ENCODE measurements at regions not wholly inside any gene's neighbourhood (a gene's known extent, or its start where the extent isn't known, plus 50 kb on each side); places are given as distances from the start of the nearest gene placed in this dataset.
A peak's percentile ranks its signal among the peaks of the same experiment; 100 is the strongest.

DNA sequence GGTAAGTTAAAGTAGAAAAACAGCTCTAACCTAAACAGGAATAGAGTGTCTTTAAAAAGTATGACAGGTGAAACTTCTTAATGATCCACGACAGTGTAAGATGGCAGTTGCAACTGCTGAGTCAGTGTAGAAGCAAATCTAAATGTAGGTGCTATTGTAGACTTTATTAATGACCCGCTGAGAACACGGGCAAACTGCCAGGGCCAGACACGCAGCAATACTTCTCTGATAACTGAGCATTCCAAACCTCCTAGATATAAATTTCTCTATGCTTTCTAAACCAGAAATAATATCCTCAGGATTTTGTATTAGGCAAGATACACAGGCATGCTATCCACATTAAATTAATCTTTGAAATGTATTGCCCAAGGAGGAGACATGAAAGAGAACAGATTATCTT lies 1076.4 kb downstream of the HACE1 start:
- Mint-ChIP-seq H3K27ac (no peak overlapping the region), H3K27me3 (ENCODE audit: low read depth) (no peaks in the 10 kb centered on the region), H3K4me1 (peaks cover 25% of the 10 kb centered on the region), H3K36me3 (no peaks in the 10 kb centered on the region), H3K9me3 (no peaks in the 10 kb centered on the region), H3K4me3 (no peak overlapping the region)
- ChIA-PET POLR2A (interaction anchor here (0.6 kb wide), 1 partner anchor 97 kb away, joined by 3 read pairs; no protein-coding TSS in a partner anchor), CTCF (no interaction called here)
- ATAC-seq (no peak), DNase-seq (ENCODE audit: low spot score) (no peak)
- TF ChIP-seq, protein P1, sequence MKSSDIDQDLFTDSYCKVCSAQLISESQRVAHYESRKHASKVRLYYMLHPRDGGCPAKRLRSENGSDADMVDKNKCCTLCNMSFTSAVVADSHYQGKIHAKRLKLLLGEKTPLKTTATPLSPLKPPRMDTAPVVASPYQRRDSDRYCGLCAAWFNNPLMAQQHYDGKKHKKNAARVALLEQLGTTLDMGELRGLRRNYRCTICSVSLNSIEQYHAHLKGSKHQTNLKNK (CRISPR knock-in tag; IDR thresholded peaks at IDR 0.05) = no peak
- TF ChIP-seq TEAD1 (CRISPR knock-in tag; IDR thresholded peaks at IDR 0.05) (no peak), OVOL2 (CRISPR knock-in tag; IDR thresholded peaks at IDR 0.05; ENCODE audit: borderline replicate concordance) (no peak), ZNF416 (CRISPR knock-in tag; IDR thresholded peaks at IDR 0.05) (no peak), ZNF396 (CRISPR knock-in tag; IDR thresholded peaks at IDR 0.05; ENCODE audit: borderline replicate concordance) (no peak), CBFB (CRISPR knock-in tag; IDR thresholded peaks at IDR 0.05; ENCODE audit: low read depth) (no peak), MYBL2 (CRISPR knock-in tag; IDR thresholded peaks at IDR 0.05) (no peak)
- TF ChIP-seq, protein P2, sequence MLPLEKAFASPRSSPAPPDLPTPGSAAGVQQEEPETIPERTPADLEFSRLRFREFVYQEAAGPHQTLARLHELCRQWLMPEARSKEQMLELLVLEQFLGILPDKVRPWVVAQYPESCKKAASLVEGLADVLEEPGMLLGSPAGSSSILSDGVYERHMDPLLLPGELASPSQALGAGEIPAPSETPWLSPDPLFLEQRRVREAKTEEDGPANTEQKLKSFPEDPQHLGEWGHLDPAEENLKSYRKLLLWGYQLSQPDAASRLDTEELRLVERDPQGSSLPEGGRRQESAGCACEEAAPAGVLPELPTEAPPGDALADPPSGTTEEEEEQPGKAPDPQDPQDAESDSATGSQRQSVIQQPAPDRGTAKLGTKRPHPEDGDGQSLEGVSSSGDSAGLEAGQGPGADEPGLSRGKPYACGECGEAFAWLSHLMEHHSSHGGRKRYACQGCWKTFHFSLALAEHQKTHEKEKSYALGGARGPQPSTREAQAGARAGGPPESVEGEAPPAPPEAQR (CRISPR knock-in tag; IDR thresholded peaks at IDR 0.05) = no peak
- TF ChIP-seq, protein P3, sequence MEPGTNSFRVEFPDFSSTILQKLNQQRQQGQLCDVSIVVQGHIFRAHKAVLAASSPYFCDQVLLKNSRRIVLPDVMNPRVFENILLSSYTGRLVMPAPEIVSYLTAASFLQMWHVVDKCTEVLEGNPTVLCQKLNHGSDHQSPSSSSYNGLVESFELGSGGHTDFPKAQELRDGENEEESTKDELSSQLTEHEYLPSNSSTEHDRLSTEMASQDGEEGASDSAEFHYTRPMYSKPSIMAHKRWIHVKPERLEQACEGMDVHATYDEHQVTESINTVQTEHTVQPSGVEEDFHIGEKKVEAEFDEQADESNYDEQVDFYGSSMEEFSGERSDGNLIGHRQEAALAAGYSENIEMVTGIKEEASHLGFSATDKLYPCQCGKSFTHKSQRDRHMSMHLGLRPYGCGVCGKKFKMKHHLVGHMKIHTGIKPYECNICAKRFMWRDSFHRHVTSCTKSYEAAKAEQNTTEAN (CRISPR knock-in tag; IDR thresholded peaks at IDR 0.05) = no peak

DNA sequence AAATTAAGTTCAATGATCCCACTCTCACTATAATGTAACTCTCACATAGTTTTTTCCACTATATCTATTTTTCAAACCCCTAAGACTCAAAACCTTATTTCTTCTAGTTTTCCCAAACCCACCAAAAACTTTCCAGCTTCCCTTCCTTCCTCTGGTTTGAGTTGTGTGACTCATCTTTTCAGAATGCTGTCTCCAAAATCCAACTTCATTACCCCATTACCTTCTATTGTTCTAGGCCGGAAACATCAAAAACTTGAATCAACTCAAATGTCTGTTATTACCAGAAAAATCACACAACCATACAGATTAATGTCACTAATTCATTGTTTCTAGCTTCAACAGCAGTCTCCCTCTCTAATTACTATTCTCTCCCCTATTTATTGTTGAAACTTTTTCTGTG lies 1090.3 kb downstream of the HACE1 start:
- Mint-ChIP-seq H3K4me1 (peaks cover 7% of the 10 kb centered on the region), H3K9me3 (peaks cover 5% of the 10 kb centered on the region; the same call in 1 of the 2 replicates), H3K27ac (no peak overlapping the region), H3K36me3 (no peaks in the 10 kb centered on the region), H3K4me3 (no peak overlapping the region), H3K27me3 (ENCODE audit: low read depth) (no peaks in the 10 kb centered on the region)
- POLR2A ChIA-PET = no interaction called here
- CTCF ChIA-PET = no interaction called here
- DNase-seq (ENCODE audit: low spot score) = no peak
- no peak for ATAC-seq
- TF ChIP-seq ZNF219 (CRISPR knock-in tag; IDR thresholded peaks at IDR 0.05; ENCODE audit: borderline replicate concordance) = no peak
- TF ChIP-seq MYBL2 (CRISPR knock-in tag; IDR thresholded peaks at IDR 0.05) = no peak
- TF ChIP-seq, protein P4, sequence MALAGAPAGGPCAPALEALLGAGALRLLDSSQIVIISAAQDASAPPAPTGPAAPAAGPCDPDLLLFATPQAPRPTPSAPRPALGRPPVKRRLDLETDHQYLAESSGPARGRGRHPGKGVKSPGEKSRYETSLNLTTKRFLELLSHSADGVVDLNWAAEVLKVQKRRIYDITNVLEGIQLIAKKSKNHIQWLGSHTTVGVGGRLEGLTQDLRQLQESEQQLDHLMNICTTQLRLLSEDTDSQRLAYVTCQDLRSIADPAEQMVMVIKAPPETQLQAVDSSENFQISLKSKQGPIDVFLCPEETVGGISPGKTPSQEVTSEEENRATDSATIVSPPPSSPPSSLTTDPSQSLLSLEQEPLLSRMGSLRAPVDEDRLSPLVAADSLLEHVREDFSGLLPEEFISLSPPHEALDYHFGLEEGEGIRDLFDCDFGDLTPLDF (CRISPR knock-in tag; IDR thresholded peaks at IDR 0.05) = no peak
- no peak for TF ChIP-seq ZNF138 (CRISPR knock-in tag; conservative IDR thresholded peaks at IDR 0.05)
- TF ChIP-seq SMAD3 (CRISPR knock-in tag; IDR thresholded peaks at IDR 0.05; ENCODE audit: borderline replicate concordance) = no peak
- no peak for TF ChIP-seq TP53 (CRISPR knock-in tag; IDR thresholded peaks at IDR 0.05)

- ChIA-PET POLR2A (no interaction called here), CTCF (no interaction called here)
- no peaks in the 10 kb centered on the region for H3K36me3 Mint-ChIP-seq
- no peak for DNase-seq (ENCODE audit: low spot score)
- no peak for TF ChIP-seq KAT7 (CRISPR knock-in tag; IDR thresholded peaks at IDR 0.05; ENCODE audit: borderline replicate concordance)
- no peak for TF ChIP-seq RORB (CRISPR knock-in tag; IDR thresholded peaks at IDR 0.05)
- no peak for TF ChIP-seq SP1 (CRISPR knock-in tag; conservative IDR thresholded peaks at IDR 0.05)
- no peak for TF ChIP-seq ZNF416 (CRISPR knock-in tag; IDR thresholded peaks at IDR 0.05)
- no peak for TF ChIP-seq ATF1 (CRISPR knock-in tag; IDR thresholded peaks at IDR 0.05)
- no peak for TF ChIP-seq STAT6 (CRISPR knock-in tag; conservative IDR thresholded peaks at IDR 0.05; ENCODE audit: low read depth)
- TF ChIP-seq, protein P5, sequence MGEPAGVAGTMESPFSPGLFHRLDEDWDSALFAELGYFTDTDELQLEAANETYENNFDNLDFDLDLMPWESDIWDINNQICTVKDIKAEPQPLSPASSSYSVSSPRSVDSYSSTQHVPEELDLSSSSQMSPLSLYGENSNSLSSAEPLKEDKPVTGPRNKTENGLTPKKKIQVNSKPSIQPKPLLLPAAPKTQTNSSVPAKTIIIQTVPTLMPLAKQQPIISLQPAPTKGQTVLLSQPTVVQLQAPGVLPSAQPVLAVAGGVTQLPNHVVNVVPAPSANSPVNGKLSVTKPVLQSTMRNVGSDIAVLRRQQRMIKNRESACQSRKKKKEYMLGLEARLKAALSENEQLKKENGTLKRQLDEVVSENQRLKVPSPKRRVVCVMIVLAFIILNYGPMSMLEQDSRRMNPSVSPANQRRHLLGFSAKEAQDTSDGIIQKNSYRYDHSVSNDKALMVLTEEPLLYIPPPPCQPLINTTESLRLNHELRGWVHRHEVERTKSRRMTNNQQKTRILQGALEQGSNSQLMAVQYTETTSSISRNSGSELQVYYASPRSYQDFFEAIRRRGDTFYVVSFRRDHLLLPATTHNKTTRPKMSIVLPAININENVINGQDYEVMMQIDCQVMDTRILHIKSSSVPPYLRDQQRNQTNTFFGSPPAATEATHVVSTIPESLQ (CRISPR knock-in tag; IDR thresholded peaks at IDR 0.05) = no peak
- TF ChIP-seq ELF4 (CRISPR knock-in tag; IDR thresholded peaks at IDR 0.05; ENCODE audit: low read depth) = no peak
- TF ChIP-seq, protein P2 (CRISPR knock-in tag; IDR thresholded peaks at IDR 0.05) = no peak
- TF ChIP-seq, protein P3 (CRISPR knock-in tag; IDR thresholded peaks at IDR 0.05) = no peak
- peaks cover 4% of the 10 kb centered on the region; the same call in 1 of the 2 replicates for H3K4me1 Mint-ChIP-seq
- H3K9me3 Mint-ChIP-seq = no peaks in the 10 kb centered on the region
- no peak overlapping the region; the same call in 1 of the 2 replicates for H3K27ac Mint-ChIP-seq
- no peaks in the 10 kb centered on the region for H3K27me3 Mint-ChIP-seq (ENCODE audit: low read depth)
- peak; percentile 91 for ATAC-seq
- H3K4me3 Mint-ChIP-seq = no peak overlapping the region
These were observed 1109.1 kb downstream of the HACE1 start for GRCh38 chr6:103750603-103751002.

All from WTC11 (cell line).